Neural cell (in vitro differentiated cells): ENCODE measurements at regions not wholly inside any gene's neighbourhood (a gene's known extent, or its start where the extent isn't known, plus 50 kb on each side); places are given as distances from the start of the nearest gene placed in this dataset.

ENCODE experiments used
- H2AFZ ChIP-seq: fragments of 200-600, 300-800 bp; sonication (generic), shearing (Covaris generic); 2 replicates; pipeline ENCODE4 v1.6.0; 2014; ENCODE audit warnings: low read depth, mild to moderate bottlenecking, antibody characterized with exemption, low read length, moderate library complexity
- H3F3A ChIP-seq: fragments of 200-600 bp; shearing (Covaris generic); 2 replicates; pipeline ENCODE4 v1.6.1; 2016; ENCODE audit warnings: mild to moderate bottlenecking, moderate library complexity, mixed read lengths, antibody characterized with exemption, low read length; ENCODE audit not compliant: insufficient read depth, poor library complexity, severe bottlenecking
- H3K27ac ChIP-seq: fragments of 200-600, 300-800 bp; sonication (generic), shearing (Covaris generic); 2 replicates; pipeline ENCODE4 v1.5.1; 2014; ENCODE audit warnings: mild to moderate bottlenecking, low read length, moderate library complexity
- H3K27me3 ChIP-seq: fragments of 300-800, 200-600 bp; sonication (generic), shearing (Covaris generic); 2 replicates; pipeline ENCODE4 v1.6.0; 2014; ENCODE audit warnings: mild to moderate bottlenecking, low read depth, low read length, moderate library complexity; ENCODE audit not compliant: insufficient read depth
- H3K36me3 ChIP-seq: fragments of 300-800, 200-600 bp; sonication (generic), shearing (Covaris generic); 2 replicates; pipeline ENCODE4 v1.5.1; 2014; ENCODE audit warnings: mild to moderate bottlenecking, antibody characterized with exemption, low read length, moderate library complexity; ENCODE audit not compliant: insufficient read depth
- H3K4me2 ChIP-seq: fragments of 300-800, 200-600 bp; sonication (generic), shearing (Covaris generic); 2 replicates; pipeline ENCODE4 v1.6.0; 2014; ENCODE audit warnings: mild to moderate bottlenecking, low read length
- H3K4me3 ChIP-seq: fragments of 300-800, 200-600 bp; sonication (generic), shearing (Covaris generic); 2 replicates; pipeline ENCODE4 v1.5.1; 2014; ENCODE audit warnings: mild to moderate bottlenecking, low read length, moderate library complexity
- H3K79me2 ChIP-seq: fragments of 200-600 bp; shearing (Covaris generic); replicated peaks from 2 replicates; pipeline ENCODE4 v1.6.0; 2014; ENCODE audit warnings: mild to moderate bottlenecking, low read length, moderate library complexity; ENCODE audit not compliant: insufficient read depth
- H3K9ac ChIP-seq: fragments of 300-800, 200-600 bp; sonication (generic), shearing (Covaris generic); 2 replicates; pipeline ENCODE4 v1.6.1; 2016; ENCODE audit warnings: mild to moderate bottlenecking, low read length, mixed read lengths
- H3K9me2 ChIP-seq: fragments of 200-600 bp; shearing (Covaris generic); 2 replicates; pipeline ENCODE4 v1.6.1; 2016; ENCODE audit warnings: mild to moderate bottlenecking, low read length, mixed read lengths; ENCODE audit not compliant: insufficient read depth
- H3K9me3 ChIP-seq: fragments of 200-600, 300-800 bp; sonication (generic), shearing (Covaris generic); 2 replicates; pipeline ENCODE4 v1.6.1; 2016; ENCODE audit warnings: mild to moderate bottlenecking, mixed run types, low read length, moderate library complexity, mixed read lengths
- H4K20me1 ChIP-seq: fragments of 200-600 bp; shearing (Covaris generic); 2 replicates; pipeline ENCODE4 v1.6.1; 2016; ENCODE audit warnings: mild to moderate bottlenecking, mixed run types; ENCODE audit not compliant: insufficient read depth
- EP300 ChIP-seq: fragments of 450-650 bp; conservative IDR thresholded peaks from 2 replicates; pipeline ENCODE4 v1.6.1; 2014; ENCODE audit warnings: antibody characterized with exemption, mild to moderate bottlenecking, moderate library complexity; ENCODE audit not compliant: poor library complexity, severe bottlenecking
- EZH2 ChIP-seq: fragments of 200-600, 300-800 bp; shearing (Covaris generic), sonication (generic); IDR thresholded peaks from 2 replicates; pipeline ENCODE4 v1.6.1; 2014; ENCODE audit warnings: antibody characterized with exemption, low read length, borderline replicate concordance, mild to moderate bottlenecking; ENCODE audit not compliant: insufficient read depth, poor library complexity, severe bottlenecking
- MXI1 ChIP-seq: fragments of 450-650 bp; conservative IDR thresholded peaks from 2 replicates; pipeline ENCODE4 v1.6.1; 2014; ENCODE audit warnings: antibody characterized with exemption, mild to moderate bottlenecking; ENCODE audit not compliant: poor library complexity, severe bottlenecking
- POLR2AphosphoS5 ChIP-seq: IDR thresholded peaks from 2 replicates; pipeline ENCODE4 v1.6.1; 2012
- RAD21 ChIP-seq: fragments of 450-650 bp; conservative IDR thresholded peaks from 2 replicates; pipeline ENCODE4 v1.6.1; 2014; ENCODE audit warnings: antibody characterized with exemption, mild to moderate bottlenecking, moderate library complexity
- SMC3 ChIP-seq: fragments of 450-650 bp; conservative IDR thresholded peaks from 2 replicates; pipeline ENCODE4 v1.6.1; 2014; ENCODE audit warnings: antibody characterized with exemption, mild to moderate bottlenecking, moderate library complexity; ENCODE audit not compliant: poor library complexity
- TAF1 ChIP-seq: IDR thresholded peaks from 2 replicates; pipeline ENCODE4 v1.6.1; 2012; ENCODE audit warnings: low read depth
- TF ChIP-seq, protein P1 (sequence below): IDR thresholded peaks from 2 replicates; pipeline ENCODE4 v1.6.1; 2012; ENCODE audit warnings: borderline replicate concordance
- TF ChIP-seq, protein P2 (sequence below): fragments of 450-650 bp; IDR thresholded peaks from 2 replicates; pipeline ENCODE4 v1.5.1; 2014; ENCODE audit warnings: antibody characterized with exemption, mild to moderate bottlenecking, moderate library complexity; ENCODE audit not compliant: poor library complexity, severe bottlenecking

DNA sequence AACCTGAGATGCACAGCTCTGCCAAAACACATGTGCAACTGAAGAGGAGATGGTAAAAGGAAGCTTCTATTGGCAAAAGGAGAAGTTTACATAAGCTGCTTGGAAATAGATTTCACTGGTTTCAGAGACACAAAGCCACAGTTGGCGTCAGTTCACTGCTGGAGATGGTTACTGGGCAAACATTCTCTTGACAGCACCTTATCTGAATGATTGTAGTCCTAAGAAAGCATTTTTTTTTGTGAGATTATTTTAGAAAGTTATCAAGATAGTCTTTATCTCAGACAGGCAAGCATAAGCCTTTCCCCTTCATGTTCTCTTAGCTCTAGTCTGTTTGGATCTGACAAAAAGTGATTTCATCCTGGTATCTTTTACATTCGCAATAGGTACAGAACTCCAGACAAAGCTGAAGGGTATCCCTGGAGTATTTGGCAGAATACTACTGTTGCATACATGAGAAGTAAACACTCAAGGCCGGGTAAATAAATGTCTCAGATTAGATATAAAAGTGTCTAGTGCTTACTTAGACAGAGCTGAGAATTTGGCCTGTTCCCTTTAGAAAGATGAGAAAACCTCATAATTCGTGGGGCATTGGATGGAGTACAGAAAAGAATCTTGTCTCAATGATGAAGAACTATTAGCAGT, 1668.0 kb upstream of the NUDT12 start:
- Histone ChIP-seq H3K27me3 (no peaks in the 10 kb centered on the region), H4K20me1 (no peaks in the 10 kb centered on the region), H3K9me2 (no peaks in the 10 kb centered on the region), H3K79me2 (no peaks in the 10 kb centered on the region), H3K9me3 (no peaks in the 10 kb centered on the region), H3F3A (no peaks in the 10 kb centered on the region), H3K4me2 (no peak overlapping the region), H2AFZ (no peak overlapping the region), H3K27ac (no peak overlapping the region), H3K9ac (no peak overlapping the region), H3K36me3 (no peaks in the 10 kb centered on the region), H3K4me3 (no peak overlapping the region)
- no peak for TF ChIP-seq SMC3
- no peak for TF ChIP-seq EZH2
- no peak for TF ChIP-seq MXI1
- no peak for TF ChIP-seq POLR2AphosphoS5
- TF ChIP-seq, protein P1, sequence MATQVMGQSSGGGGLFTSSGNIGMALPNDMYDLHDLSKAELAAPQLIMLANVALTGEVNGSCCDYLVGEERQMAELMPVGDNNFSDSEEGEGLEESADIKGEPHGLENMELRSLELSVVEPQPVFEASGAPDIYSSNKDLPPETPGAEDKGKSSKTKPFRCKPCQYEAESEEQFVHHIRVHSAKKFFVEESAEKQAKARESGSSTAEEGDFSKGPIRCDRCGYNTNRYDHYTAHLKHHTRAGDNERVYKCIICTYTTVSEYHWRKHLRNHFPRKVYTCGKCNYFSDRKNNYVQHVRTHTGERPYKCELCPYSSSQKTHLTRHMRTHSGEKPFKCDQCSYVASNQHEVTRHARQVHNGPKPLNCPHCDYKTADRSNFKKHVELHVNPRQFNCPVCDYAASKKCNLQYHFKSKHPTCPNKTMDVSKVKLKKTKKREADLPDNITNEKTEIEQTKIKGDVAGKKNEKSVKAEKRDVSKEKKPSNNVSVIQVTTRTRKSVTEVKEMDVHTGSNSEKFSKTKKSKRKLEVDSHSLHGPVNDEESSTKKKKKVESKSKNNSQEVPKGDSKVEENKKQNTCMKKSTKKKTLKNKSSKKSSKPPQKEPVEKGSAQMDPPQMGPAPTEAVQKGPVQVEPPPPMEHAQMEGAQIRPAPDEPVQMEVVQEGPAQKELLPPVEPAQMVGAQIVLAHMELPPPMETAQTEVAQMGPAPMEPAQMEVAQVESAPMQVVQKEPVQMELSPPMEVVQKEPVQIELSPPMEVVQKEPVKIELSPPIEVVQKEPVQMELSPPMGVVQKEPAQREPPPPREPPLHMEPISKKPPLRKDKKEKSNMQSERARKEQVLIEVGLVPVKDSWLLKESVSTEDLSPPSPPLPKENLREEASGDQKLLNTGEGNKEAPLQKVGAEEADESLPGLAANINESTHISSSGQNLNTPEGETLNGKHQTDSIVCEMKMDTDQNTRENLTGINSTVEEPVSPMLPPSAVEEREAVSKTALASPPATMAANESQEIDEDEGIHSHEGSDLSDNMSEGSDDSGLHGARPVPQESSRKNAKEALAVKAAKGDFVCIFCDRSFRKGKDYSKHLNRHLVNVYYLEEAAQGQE: no peak
- no peak for TF ChIP-seq RAD21
- TF ChIP-seq EP300: no peak
- TF ChIP-seq, protein P2, sequence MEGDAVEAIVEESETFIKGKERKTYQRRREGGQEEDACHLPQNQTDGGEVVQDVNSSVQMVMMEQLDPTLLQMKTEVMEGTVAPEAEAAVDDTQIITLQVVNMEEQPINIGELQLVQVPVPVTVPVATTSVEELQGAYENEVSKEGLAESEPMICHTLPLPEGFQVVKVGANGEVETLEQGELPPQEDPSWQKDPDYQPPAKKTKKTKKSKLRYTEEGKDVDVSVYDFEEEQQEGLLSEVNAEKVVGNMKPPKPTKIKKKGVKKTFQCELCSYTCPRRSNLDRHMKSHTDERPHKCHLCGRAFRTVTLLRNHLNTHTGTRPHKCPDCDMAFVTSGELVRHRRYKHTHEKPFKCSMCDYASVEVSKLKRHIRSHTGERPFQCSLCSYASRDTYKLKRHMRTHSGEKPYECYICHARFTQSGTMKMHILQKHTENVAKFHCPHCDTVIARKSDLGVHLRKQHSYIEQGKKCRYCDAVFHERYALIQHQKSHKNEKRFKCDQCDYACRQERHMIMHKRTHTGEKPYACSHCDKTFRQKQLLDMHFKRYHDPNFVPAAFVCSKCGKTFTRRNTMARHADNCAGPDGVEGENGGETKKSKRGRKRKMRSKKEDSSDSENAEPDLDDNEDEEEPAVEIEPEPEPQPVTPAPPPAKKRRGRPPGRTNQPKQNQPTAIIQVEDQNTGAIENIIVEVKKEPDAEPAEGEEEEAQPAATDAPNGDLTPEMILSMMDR: no peak
- TF ChIP-seq TAF1: no peak

DNA sequence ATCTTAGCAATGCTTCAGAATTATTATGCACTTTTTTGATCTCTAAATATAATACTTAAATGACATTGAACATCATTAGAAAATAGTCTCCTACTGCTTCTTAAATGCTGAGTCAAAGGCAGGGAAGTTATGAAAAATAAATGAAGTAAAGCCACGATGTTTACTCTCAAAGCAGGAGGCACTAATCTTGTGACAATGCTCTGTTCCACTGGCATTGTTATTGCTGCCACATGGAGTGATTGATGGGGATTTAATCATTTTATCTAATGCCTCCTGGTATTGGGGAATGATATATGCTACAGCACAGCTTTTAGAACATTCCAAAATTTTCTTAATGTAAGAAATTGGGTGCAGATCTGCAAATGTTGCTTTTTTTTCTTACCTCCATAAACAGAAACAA, 1655.4 kb upstream of the NUDT12 start:
- TF ChIP-seq EP300: no peak
- no peaks in the 10 kb centered on the region for H3F3A ChIP-seq
- H2AFZ ChIP-seq: no peak overlapping the region
- H3K4me3 ChIP-seq: no peak overlapping the region
- no peak overlapping the region for H3K4me2 ChIP-seq
- H3K36me3 ChIP-seq: no peaks in the 10 kb centered on the region
- H3K9me2 ChIP-seq: no peaks in the 10 kb centered on the region
- no peaks in the 10 kb centered on the region for H3K9me3 ChIP-seq
- no peaks in the 10 kb centered on the region for H3K79me2 ChIP-seq
- no peaks in the 10 kb centered on the region for H3K27me3 ChIP-seq
- no peak overlapping the region for H3K9ac ChIP-seq
- H4K20me1 ChIP-seq: no peaks in the 10 kb centered on the region
- no peak overlapping the region for H3K27ac ChIP-seq

DNA sequence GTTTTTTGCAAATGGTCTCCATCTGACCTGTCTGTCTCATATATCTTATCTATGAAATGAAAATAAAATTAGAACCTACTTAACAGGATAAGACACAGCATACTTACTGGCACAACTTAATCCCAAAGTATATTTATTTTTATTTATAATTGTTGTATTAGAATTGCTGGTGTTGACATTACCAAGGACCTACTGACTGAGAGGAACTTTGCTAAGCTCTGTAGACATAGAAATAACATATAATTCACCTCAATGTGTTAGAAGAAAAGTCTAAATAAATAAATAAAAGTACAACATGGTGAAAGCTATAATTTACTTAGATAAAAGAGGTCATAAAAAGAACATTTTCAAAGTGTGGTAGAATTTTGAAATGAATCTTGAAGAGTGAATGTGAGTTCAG, 1650.5 kb upstream of the NUDT12 start:
- TF ChIP-seq, protein P1: no peak
- TF ChIP-seq EP300: no peak
- TF ChIP-seq SMC3: no peak
- TF ChIP-seq EZH2: no peak
- TF ChIP-seq POLR2AphosphoS5: no peak
- TF ChIP-seq RAD21: no peak
- TF ChIP-seq, protein P2: no peak
- TF ChIP-seq MXI1: no peak
- no peak for TF ChIP-seq TAF1
- no peaks in the 10 kb centered on the region for H3F3A ChIP-seq

More for the DNA sequence above, 1650.5 kb upstream of the NUDT12 start:
- Histone ChIP-seq H3K4me3 (no peak overlapping the region), H4K20me1 (no peaks in the 10 kb centered on the region), H3K79me2 (no peaks in the 10 kb centered on the region), H3K27ac (no peak overlapping the region), H3K36me3 (no peaks in the 10 kb centered on the region), H3K9me2 (no peaks in the 10 kb centered on the region), H2AFZ (no peak overlapping the region), H3K9me3 (no peaks in the 10 kb centered on the region), H3K27me3 (no peaks in the 10 kb centered on the region), H3K9ac (no peak overlapping the region), H3K4me2 (no peak overlapping the region)
